ENCODE measurements at regions not wholly inside any gene's neighbourhood (a gene's known extent, or its start where the extent isn't known, plus 50 kb on each side); places are given as distances from the start of the nearest gene placed in this dataset.

- H3K27ac ChIP-seq (ENCODE audit: low read depth in 1 of 2, low read length in 2 of 2) = no peak overlapping the region
- H3K4me3 ChIP-seq (replicated peaks in 1 of 3; ENCODE audit: low read depth in 2 of 3, low read length in 3 of 3) = no peak overlapping the region
- H3K4me1 ChIP-seq (ENCODE audit: control insufficient read depth in 1 of 2, insufficient read depth in 2 of 2, low read length in 2 of 2) = no peaks in the 10 kb centered on the region
- H2AFZ ChIP-seq (ENCODE audit: insufficient read depth, low read depth, low read length, poor library complexity, severe bottlenecking) = no peak overlapping the region
- no peak overlapping the region for H3K4me2 ChIP-seq (replicated peaks; ENCODE audit: extremely low read depth, low read length, poor library complexity, severe bottlenecking)
- H3K9me3 ChIP-seq (replicated peaks in 1 of 2; ENCODE audit: control insufficient read depth in 1 of 2, insufficient read depth in 1 of 2, low read length in 2 of 2) = peaks cover 0 to 10% of the 10 kb centered on the region in 2 donors
- no peak for DNase-seq
- TF ChIP-seq CTCF (IDR thresholded peaks at IDR 0.05) = no peak
- no peaks in the 10 kb centered on the region for H3K27me3 Mint-ChIP-seq (ENCODE audit: low read depth in 3 of 3)
- H3K9me3 Mint-ChIP-seq = peaks cover 0 to 12% (median 3%) of the 10 kb centered on the region in 7 donors
- 100% methylated on average over 1 of the region's 2 CpGs for WGBS (ENCODE audit: insufficient coverage)
- H3K79me2 ChIP-seq (ENCODE audit: insufficient read depth, low read length) = no peaks in the 10 kb centered on the region
- no peaks in the 10 kb centered on the region for H3K4me1 Mint-ChIP-seq
- H3K4me3 Mint-ChIP-seq = no peak overlapping the region
- intact Hi-C loops (cut with micrococcal nuclease) = no loop called here
- no peaks in the 10 kb centered on the region for H3K27me3 ChIP-seq (ENCODE audit: control insufficient read depth in 2 of 2, insufficient read depth in 2 of 2, low read length in 2 of 2)
- no peaks in the 10 kb centered on the region for H3K36me3 ChIP-seq (replicated peaks in 1 of 2; ENCODE audit: control insufficient read depth in 1 of 2, insufficient read depth in 2 of 2, low read length in 2 of 2)
- H3K36me3 Mint-ChIP-seq = no peaks in the 10 kb centered on the region
- H4K20me1 ChIP-seq (ENCODE audit: insufficient read depth, low read length) = no peaks in the 10 kb centered on the region
- no peak overlapping the region for H3K27ac Mint-ChIP-seq
- no peak overlapping the region for H3K9ac ChIP-seq (ENCODE audit: insufficient read depth, low read length, poor library complexity, severe bottlenecking)
Measured at GRCh38 chr3:76470285-76470684, 569.6 kb upstream of the ROBO2 start.

- Mint-ChIP-seq H3K4me3 (no peak overlapping the region), H3K9me3 (peaks cover 0 to 12% (median 4%) of the 10 kb centered on the region in 7 donors), H3K36me3 (no peaks in the 10 kb centered on the region), H3K27me3 (ENCODE audit: low read depth in 3 of 3) (no peaks in the 10 kb centered on the region), H3K4me1 (no peaks in the 10 kb centered on the region), H3K27ac (no peak overlapping the region)
- no peaks in the 10 kb centered on the region for H3K4me1 ChIP-seq (ENCODE audit: control insufficient read depth in 1 of 2, insufficient read depth in 2 of 2, low read length in 2 of 2)
- TF ChIP-seq CTCF (IDR thresholded peaks at IDR 0.05) = no peak
- no peak for DNase-seq
- H3K27me3 ChIP-seq (ENCODE audit: control insufficient read depth in 2 of 2, insufficient read depth in 2 of 2, low read length in 2 of 2) = no peaks in the 10 kb centered on the region
- intact Hi-C loops (cut with micrococcal nuclease) = no loop called here
- H3K4me3 ChIP-seq (replicated peaks in 1 of 3; ENCODE audit: low read depth in 2 of 3, low read length in 3 of 3) = no peak overlapping the region
- H2AFZ ChIP-seq (ENCODE audit: insufficient read depth, low read depth, low read length, poor library complexity, severe bottlenecking) = no peak overlapping the region
- no peaks in the 10 kb centered on the region for H3K36me3 ChIP-seq (replicated peaks in 1 of 2; ENCODE audit: control insufficient read depth in 1 of 2, insufficient read depth in 2 of 2, low read length in 2 of 2)
- H3K9ac ChIP-seq (ENCODE audit: insufficient read depth, low read length, poor library complexity, severe bottlenecking) = no peak overlapping the region
- H3K9me3 ChIP-seq (replicated peaks in 1 of 2; ENCODE audit: control insufficient read depth in 1 of 2, insufficient read depth in 1 of 2, low read length in 2 of 2) = peaks cover 0 to 10% of the 10 kb centered on the region in 2 donors
- no peaks in the 10 kb centered on the region for H4K20me1 ChIP-seq (ENCODE audit: insufficient read depth, low read length)
- 77% methylated on average over 3 of the region's 9 CpGs for WGBS (ENCODE audit: insufficient coverage)
- no peak overlapping the region for H3K27ac ChIP-seq (ENCODE audit: low read depth in 1 of 2, low read length in 2 of 2)
- H3K79me2 ChIP-seq (ENCODE audit: insufficient read depth, low read length) = no peaks in the 10 kb centered on the region
- H3K4me2 ChIP-seq (replicated peaks; ENCODE audit: extremely low read depth, low read length, poor library complexity, severe bottlenecking) = no peak overlapping the region
Measured at GRCh38 chr3:76474632-76475031, 565.3 kb upstream of the ROBO2 start.
